ENCODE measurements at regions not wholly inside any gene's neighbourhood (a gene's known extent, or its start where the extent isn't known, plus 50 kb on each side); places are given as distances from the start of the nearest gene placed in this dataset.
"Not testable (repeated sequence)": the region's sequence is repeated elsewhere in the genome, so short reads cannot be mapped to it uniquely, and the experiment has no call there.

DNA sequence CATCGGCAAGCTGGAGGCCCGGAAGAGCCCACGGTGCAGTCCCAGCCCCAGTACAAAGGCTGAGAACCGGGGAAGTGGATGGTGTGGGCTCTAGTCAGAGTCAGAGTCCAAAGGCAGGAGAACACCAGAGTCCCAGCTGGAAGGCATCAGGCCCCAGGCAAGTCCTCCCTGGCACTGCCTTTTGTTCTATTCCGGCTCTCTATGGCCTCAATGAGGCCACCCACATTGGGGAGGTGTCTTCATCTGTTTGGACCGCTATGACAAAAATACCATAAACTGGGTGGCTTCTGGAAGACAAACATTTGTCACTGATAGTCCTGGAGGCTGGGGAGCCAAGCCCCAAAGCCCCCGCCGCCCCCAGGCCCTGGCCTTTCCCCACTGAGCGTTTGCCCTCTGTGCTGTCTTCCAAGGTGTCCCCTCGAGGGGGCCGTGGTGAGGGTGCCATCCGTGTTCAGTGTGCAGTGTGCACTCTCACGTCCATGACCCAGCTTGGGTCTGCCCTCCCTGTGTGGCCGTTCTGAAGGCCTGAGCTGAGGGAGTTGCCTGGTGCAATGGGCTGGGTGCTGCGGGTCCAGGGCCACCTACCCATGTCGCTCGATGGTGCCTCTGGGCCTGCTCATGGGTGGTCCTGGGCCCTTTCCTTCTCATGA is 99.1 kb upstream of the PPP1R26 start:
- WGBS, 2 donors: 88 to 92% methylated on average over 15 to 16 of the region's 17 CpGs
- no peak overlapping the region for H3K27ac ChIP-seq
- peaks cover 0 to 15% (median 0%) of the 10 kb centered on the region in 4 donors for H3K9me3 ChIP-seq
- H3K36me3 ChIP-seq: no peaks in the 10 kb centered on the region
- peaks cover 0 to 18% of the 10 kb centered on the region in 2 donors for H3K27me3 ChIP-seq
- TF ChIP-seq EP300 (IDR thresholded peaks at IDR 0.05): no peak
- TF ChIP-seq, protein P1, sequence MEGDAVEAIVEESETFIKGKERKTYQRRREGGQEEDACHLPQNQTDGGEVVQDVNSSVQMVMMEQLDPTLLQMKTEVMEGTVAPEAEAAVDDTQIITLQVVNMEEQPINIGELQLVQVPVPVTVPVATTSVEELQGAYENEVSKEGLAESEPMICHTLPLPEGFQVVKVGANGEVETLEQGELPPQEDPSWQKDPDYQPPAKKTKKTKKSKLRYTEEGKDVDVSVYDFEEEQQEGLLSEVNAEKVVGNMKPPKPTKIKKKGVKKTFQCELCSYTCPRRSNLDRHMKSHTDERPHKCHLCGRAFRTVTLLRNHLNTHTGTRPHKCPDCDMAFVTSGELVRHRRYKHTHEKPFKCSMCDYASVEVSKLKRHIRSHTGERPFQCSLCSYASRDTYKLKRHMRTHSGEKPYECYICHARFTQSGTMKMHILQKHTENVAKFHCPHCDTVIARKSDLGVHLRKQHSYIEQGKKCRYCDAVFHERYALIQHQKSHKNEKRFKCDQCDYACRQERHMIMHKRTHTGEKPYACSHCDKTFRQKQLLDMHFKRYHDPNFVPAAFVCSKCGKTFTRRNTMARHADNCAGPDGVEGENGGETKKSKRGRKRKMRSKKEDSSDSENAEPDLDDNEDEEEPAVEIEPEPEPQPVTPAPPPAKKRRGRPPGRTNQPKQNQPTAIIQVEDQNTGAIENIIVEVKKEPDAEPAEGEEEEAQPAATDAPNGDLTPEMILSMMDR (IDR thresholded peaks at IDR 0.05): no peak
- no peak for TF ChIP-seq POLR2A (IDR thresholded peaks at IDR 0.05)
- no peak overlapping the region for H3K4me3 ChIP-seq
- no peaks in the 10 kb centered on the region for H3K4me1 ChIP-seq
- DNase-seq (ENCODE audit: low spot score in 2 of 2): no peak

DNA sequence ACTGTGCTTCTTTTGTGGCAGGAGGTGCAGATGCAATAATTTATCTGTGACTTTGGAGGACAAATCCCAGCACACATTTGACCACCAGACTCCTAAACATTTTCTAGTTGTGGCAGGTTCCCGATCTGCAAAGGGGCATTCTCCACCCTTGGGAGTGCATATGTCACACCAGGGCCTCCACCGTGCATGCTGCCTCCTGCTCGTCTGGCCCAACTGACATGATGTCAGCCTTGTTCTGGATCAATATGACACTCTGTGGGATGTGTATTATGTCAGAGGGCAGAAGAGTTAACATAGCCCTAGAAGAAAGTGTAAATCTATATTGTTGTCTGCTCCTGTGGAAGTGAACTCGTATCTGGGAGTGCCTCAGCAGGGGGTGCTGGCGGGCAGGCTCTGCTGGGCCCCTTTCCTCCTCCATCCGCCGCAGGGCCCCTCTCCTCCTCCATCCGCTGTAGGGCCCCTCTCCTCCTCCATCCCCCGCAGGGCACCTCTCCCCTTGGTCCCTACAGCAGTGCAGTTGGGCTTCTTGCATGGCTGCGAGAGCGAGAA is 97.7 kb upstream of the PPP1R26 start:
- no peaks in the 10 kb centered on the region for H3K36me3 ChIP-seq
- no peak overlapping the region for H3K4me3 ChIP-seq
- no peak for TF ChIP-seq POLR2A (IDR thresholded peaks at IDR 0.05)
- TF ChIP-seq, protein P1 (IDR thresholded peaks at IDR 0.05): no peak
- TF ChIP-seq EP300 (IDR thresholded peaks at IDR 0.05): no peak
- 72 to 82% methylated on average over 11 of the region's 11 CpGs for WGBS, 2 donors
- H3K27me3 ChIP-seq: peaks cover 0 to 9% of the 10 kb centered on the region in 2 donors
- peaks cover 0 to 15% (median 0%) of the 10 kb centered on the region in 4 donors for H3K9me3 ChIP-seq
- no peaks in the 10 kb centered on the region for H3K4me1 ChIP-seq
- no peak for DNase-seq (ENCODE audit: low spot score in 2 of 2)
- H3K27ac ChIP-seq: no peak overlapping the region

DNA sequence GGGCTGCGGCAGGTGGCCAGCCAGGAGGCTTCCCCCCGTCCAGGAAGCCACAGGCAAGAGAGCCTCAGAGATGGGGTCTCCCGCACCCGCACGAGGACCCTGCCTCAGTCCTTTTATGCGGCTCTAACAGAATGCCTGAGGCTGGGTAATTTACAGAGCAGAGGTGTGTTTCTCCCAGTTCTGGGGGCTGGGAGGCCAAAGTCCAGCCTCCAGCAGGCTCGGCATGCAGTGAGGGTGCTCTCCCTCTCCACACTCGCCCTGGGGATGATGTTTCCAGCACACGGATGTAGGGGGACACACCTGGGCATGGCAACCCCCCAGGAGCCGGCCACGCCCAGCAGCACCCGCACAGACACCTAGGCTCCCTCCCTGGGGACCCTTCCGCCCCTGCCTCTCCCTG is 95.4 kb upstream of the PPP1R26 start:
- DNase-seq (ENCODE audit: low spot score in 2 of 2): no peak
- no peaks in the 10 kb centered on the region for H3K4me1 ChIP-seq
- H3K36me3 ChIP-seq: no peaks in the 10 kb centered on the region
- TF ChIP-seq, protein P1 (IDR thresholded peaks at IDR 0.05): no peak
- TF ChIP-seq EP300 (IDR thresholded peaks at IDR 0.05) (no peak), POLR2A (IDR thresholded peaks at IDR 0.05) (no peak)
- 66 to 76% methylated on average over 8 to 10 of the region's 13 CpGs for WGBS, 2 donors
- no peak overlapping the region for H3K4me3 ChIP-seq
- peaks cover 0 to 7% (median 0%) of the 10 kb centered on the region in 4 donors for H3K9me3 ChIP-seq
- no peaks in the 10 kb centered on the region for H3K27me3 ChIP-seq
- H3K27ac ChIP-seq: no peak overlapping the region

DNA sequence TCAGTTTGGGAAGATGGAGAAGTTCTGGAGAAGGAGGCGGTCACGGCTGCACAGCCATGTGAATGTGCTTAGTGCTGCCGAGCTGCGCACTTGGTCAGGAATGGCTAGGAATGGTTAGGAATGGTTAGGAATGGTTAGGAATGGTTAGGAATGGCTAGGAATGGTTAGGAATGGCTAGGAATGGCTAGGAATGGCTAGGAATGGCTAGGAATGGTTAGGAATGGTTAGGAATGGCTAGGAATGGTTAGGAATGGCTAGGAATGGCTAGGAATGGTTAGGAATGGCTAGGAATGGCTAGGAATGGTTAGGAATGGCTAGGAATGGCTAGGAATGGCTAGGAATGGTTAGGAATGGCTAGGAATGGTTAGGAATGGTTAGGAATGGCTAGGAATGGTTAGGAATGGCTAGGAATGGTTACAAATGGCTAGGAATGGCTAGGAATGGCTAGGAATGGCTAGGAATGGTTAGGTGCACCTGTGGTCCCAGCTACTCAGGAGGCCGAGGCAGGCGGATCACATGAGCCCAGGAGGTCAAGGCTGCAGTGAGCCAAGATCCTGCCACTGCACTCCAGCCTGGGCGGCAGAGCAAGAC is 94.7 kb upstream of the PPP1R26 start:
- 85 to 90% methylated on average over 7 of the region's 7 CpGs for WGBS, 2 donors
- H3K36me3 ChIP-seq; H3K9me3 ChIP-seq; H3K27me3 ChIP-seq; H3K4me3 ChIP-seq; H3K4me1 ChIP-seq; DNase-seq (ENCODE audit: low spot score in 2 of 2); H3K27ac ChIP-seq: not testable (repeated sequence)

DNA sequence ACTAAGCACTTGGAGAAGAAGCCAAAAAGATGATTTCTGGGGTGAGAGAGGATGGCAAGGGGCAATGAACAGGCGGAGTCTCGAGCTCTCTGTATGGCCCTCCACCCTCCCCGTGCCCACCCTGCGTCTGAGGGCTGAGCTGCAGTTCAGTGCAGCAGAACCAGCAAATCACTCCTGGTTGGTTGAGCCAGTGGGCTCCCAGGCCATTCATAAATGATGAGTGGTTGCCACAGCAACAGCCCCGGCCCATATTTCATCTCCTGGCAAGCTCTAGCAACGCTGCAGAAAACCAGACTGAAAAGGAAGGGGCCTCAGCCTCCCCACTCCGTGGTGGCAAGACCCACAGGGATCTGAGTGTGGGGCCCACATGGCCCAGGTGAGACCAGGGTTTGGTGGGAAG is 93.8 kb upstream of the PPP1R26 start:
- no peaks in the 10 kb centered on the region for H3K9me3 ChIP-seq
- TF ChIP-seq, protein P1 (IDR thresholded peaks at IDR 0.05): no peak
- DNase-seq (ENCODE audit: low spot score in 2 of 2): no peak
- no peak overlapping the region for H3K4me3 ChIP-seq
- no peaks in the 10 kb centered on the region for H3K27me3 ChIP-seq
- no peaks in the 10 kb centered on the region for H3K36me3 ChIP-seq
- 46 to 60% methylated on average over 7 of the region's 7 CpGs for WGBS, 2 donors
- H3K4me1 ChIP-seq: no peaks in the 10 kb centered on the region
- H3K27ac ChIP-seq: no peak overlapping the region
